ENCODE measurements at regions not wholly inside any gene's neighbourhood (a gene's known extent, or its start where the extent isn't known, plus 50 kb on each side); places are given as distances from the start of the nearest gene placed in this dataset.

DNA sequence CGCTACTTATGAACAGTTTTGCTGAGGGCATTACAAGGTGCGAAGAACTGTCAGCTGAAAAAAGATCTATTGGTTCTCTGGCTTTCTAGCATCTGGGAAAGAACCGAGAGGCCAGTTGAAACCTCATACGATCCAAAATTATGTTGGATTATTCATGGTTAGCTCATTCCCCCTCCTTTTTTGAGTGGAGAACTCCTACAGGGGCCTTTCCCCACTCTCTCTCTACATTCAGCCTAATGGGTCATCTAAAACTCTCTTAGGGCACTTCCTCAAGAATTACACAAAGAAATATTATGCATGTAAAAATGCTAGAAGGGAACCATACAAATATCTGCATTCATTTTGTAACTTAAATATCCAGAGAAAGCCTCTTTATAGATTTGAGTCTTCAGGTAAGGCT is 358.2 kb downstream of the ADGRL2 start:
- TF ChIP-seq, protein P1, sequence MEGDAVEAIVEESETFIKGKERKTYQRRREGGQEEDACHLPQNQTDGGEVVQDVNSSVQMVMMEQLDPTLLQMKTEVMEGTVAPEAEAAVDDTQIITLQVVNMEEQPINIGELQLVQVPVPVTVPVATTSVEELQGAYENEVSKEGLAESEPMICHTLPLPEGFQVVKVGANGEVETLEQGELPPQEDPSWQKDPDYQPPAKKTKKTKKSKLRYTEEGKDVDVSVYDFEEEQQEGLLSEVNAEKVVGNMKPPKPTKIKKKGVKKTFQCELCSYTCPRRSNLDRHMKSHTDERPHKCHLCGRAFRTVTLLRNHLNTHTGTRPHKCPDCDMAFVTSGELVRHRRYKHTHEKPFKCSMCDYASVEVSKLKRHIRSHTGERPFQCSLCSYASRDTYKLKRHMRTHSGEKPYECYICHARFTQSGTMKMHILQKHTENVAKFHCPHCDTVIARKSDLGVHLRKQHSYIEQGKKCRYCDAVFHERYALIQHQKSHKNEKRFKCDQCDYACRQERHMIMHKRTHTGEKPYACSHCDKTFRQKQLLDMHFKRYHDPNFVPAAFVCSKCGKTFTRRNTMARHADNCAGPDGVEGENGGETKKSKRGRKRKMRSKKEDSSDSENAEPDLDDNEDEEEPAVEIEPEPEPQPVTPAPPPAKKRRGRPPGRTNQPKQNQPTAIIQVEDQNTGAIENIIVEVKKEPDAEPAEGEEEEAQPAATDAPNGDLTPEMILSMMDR (IDR thresholded peaks at IDR 0.05; ENCODE audit: low read depth, low read length) = no peak
- no peak for TF ChIP-seq POLR2A (IDR thresholded peaks at IDR 0.05; ENCODE audit: extremely low read depth, insufficient read length)

Data from NB4 (cell line).